ENCODE measurements at regions not wholly inside any gene's neighbourhood (a gene's known extent, or its start where the extent isn't known, plus 50 kb on each side); places are given as distances from the start of the nearest gene placed in this dataset.

- TF ChIP-seq POLR2AphosphoS5 (IDR thresholded peaks at IDR 0.05) (no peak), CTCF (IDR thresholded peaks at IDR 0.05) (no peak)
These were observed 127.1 kb downstream of the TENT5C start for GRCh38 chr1:117732956-117733355.

All from transverse colon (tissue), 4 donors.